SK-N-SH treated with all-trans-retinoic acid at 6 μM for 48 hours (cell line): ENCODE measurements at regions not wholly inside any gene's neighbourhood (a gene's known extent, or its start where the extent isn't known, plus 50 kb on each side); places are given as distances from the start of the nearest gene placed in this dataset.

Experiments
- ATAC-seq: fragments of 200-7000 bp; cut with Tn5 transposase; 3 replicates; pipeline ENCODE4 v1.9.1; 2020; ENCODE audit warnings: mild to moderate bottlenecking, moderate library complexity
- ARNTL ChIP-seq: fragments of 450-650 bp; formaldehyde crosslinking; IDR thresholded peaks from 2 replicates; pipeline ENCODE4 v1.5.0; 2020; ENCODE audit warnings: low read depth, mild to moderate bottlenecking, moderate library complexity, borderline replicate concordance
- BACH2 ChIP-seq: fragments of 250-450 bp; sonication (Bioruptor Pico); IDR thresholded peaks from 2 replicates; pipeline ENCODE4 v1.9.0; 2021; ENCODE audit warnings: mild to moderate bottlenecking, borderline replicate concordance
- CREB5 ChIP-seq: fragments of 250-450 bp; sonication (Bioruptor Pico); IDR thresholded peaks from 2 replicates; pipeline ENCODE4 v1.5.1; 2020; ENCODE audit warnings: low read depth, mild to moderate bottlenecking, moderate library complexity
- CSDC2 ChIP-seq: fragments of 250-450 bp; sonication (Bioruptor Pico); IDR thresholded peaks from 2 replicates; pipeline ENCODE4 v1.5.0; 2020; ENCODE audit warnings: mild to moderate bottlenecking, moderate library complexity
- CSRNP3 ChIP-seq: fragments of 250-450 bp; sonication (Bioruptor Pico); IDR thresholded peaks from 2 replicates; pipeline ENCODE4 v1.5.1; 2021; ENCODE audit warnings: mild to moderate bottlenecking, moderate library complexity
- ESRRG ChIP-seq: fragments of 250-450 bp; sonication (Bioruptor Pico); IDR thresholded peaks from 2 replicates; pipeline ENCODE4 v1.6.1; 2021; ENCODE audit warnings: mild to moderate bottlenecking
- GLIS3 ChIP-seq: fragments of 250-450 bp; sonication (Bioruptor Pico); IDR thresholded peaks from 2 replicates; pipeline ENCODE4 v1.5.0; 2020; ENCODE audit warnings: mild to moderate bottlenecking, moderate library complexity
- ISL1 ChIP-seq: fragments of 250-450 bp; sonication (Bioruptor Pico); IDR thresholded peaks from 2 replicates; pipeline ENCODE4 v2.1.2; 2022; ENCODE audit warnings: mild to moderate bottlenecking, moderate library complexity
- OSR1 ChIP-seq: fragments of 250-450 bp; sonication (Bioruptor Pico); IDR thresholded peaks from 2 replicates; pipeline ENCODE4 v1.8.0; 2022; ENCODE audit warnings: moderate library complexity, mild to moderate bottlenecking, inconsistent platforms
- PATZ1 ChIP-seq: fragments of 250-450 bp; sonication (Bioruptor Pico); IDR thresholded peaks from 2 replicates; pipeline ENCODE4 v1.8.0; 2020; ENCODE audit warnings: mild to moderate bottlenecking, moderate library complexity, borderline replicate concordance
- POU6F1 ChIP-seq: fragments of 250-450 bp; sonication (Bioruptor Pico); IDR thresholded peaks from 2 replicates; pipeline ENCODE4 v1.8.0; 2021; ENCODE audit warnings: low read depth, mild to moderate bottlenecking, moderate library complexity, borderline replicate concordance
- PPARA ChIP-seq: fragments of 250-450 bp; sonication (Bioruptor Pico); IDR thresholded peaks from 2 replicates; pipeline ENCODE4 v1.5.0; 2020; ENCODE audit warnings: mild to moderate bottlenecking, borderline replicate concordance
- RARB ChIP-seq: fragments of 250-450 bp; sonication (Bioruptor Pico); IDR thresholded peaks from 2 replicates; pipeline ENCODE4 v1.8.0; 2021; ENCODE audit warnings: mild to moderate bottlenecking, moderate library complexity
- SNAI2 ChIP-seq: fragments of 250-450 bp; sonication (Bioruptor Pico); IDR thresholded peaks from 2 replicates; pipeline ENCODE4 v1.5.0; 2020; ENCODE audit warnings: mild to moderate bottlenecking, moderate library complexity
- TCF4 ChIP-seq: fragments of 250-450 bp; sonication (Bioruptor Pico); IDR thresholded peaks from 2 replicates; pipeline ENCODE4 v1.8.0; 2021; ENCODE audit warnings: mild to moderate bottlenecking, moderate library complexity, borderline replicate concordance
- TSHZ2 ChIP-seq: fragments of 250-450 bp; sonication (Bioruptor Pico); IDR thresholded peaks from 2 replicates; pipeline ENCODE4 v1.5.0; 2020; ENCODE audit warnings: mild to moderate bottlenecking, moderate library complexity
- ZC3H10 ChIP-seq: fragments of 250-450 bp; sonication (Bioruptor Pico); IDR thresholded peaks from 2 replicates; pipeline ENCODE4 v1.5.1; 2021; ENCODE audit warnings: mild to moderate bottlenecking, moderate library complexity
- ZFP3 ChIP-seq: fragments of 250-450 bp; sonication (Bioruptor Pico); IDR thresholded peaks from 2 replicates; pipeline ENCODE4 v1.5.0; 2020; ENCODE audit warnings: mild to moderate bottlenecking, moderate library complexity
- ZFP30 ChIP-seq: fragments of 450-650 bp; formaldehyde crosslinking; IDR thresholded peaks from 2 replicates; pipeline ENCODE4 v1.5.0; 2022; ENCODE audit warnings: mild to moderate bottlenecking, moderate library complexity
- ZNF565 ChIP-seq: fragments of 450-650 bp; formaldehyde crosslinking; conservative IDR thresholded peaks from 2 replicates; pipeline ENCODE4 v1.5.0; 2020; ENCODE audit warnings: low read depth, mild to moderate bottlenecking, moderate library complexity
- ZNF70 ChIP-seq: fragments of 450-650 bp; formaldehyde crosslinking; IDR thresholded peaks from 2 replicates; pipeline ENCODE4 v1.5.0; 2020; ENCODE audit warnings: mild to moderate bottlenecking, moderate library complexity
- ZNF8 ChIP-seq: fragments of 450-650 bp; formaldehyde crosslinking; IDR thresholded peaks from 2 replicates; pipeline ENCODE4 v1.5.0; 2020; ENCODE audit warnings: mild to moderate bottlenecking, moderate library complexity

- TF ChIP-seq TSHZ2 (no peak), CREB5 (CRISPR knock-in tag) (no peak), ZNF70 (no peak), ISL1 (CRISPR knock-in tag) (no peak), PATZ1 (no peak), CSRNP3 (no peak), ZC3H10 (CRISPR knock-in tag) (no peak), CSDC2 (CRISPR knock-in tag) (no peak), ESRRG (CRISPR knock-in tag) (no peak), TCF4 (no peak), BACH2 (CRISPR knock-in tag) (no peak), ZFP30 (no peak), RARB (CRISPR knock-in tag) (no peak), ARNTL (CRISPR knock-in tag) (no peak), ZNF8 (CRISPR knock-in tag) (no peak), GLIS3 (CRISPR knock-in tag) (no peak), OSR1 (no peak), ZFP3 (CRISPR knock-in tag) (no peak)
- ATAC-seq, result no peak
Measured at GRCh38 chr3:194983121-194983520, 287.8 kb downstream of the XXYLT1 start.

- TF ChIP-seq POU6F1 (CRISPR knock-in tag), result no peak
- no peak for TF ChIP-seq CSRNP3
- TF ChIP-seq ZFP30, result no peak
- no peak for TF ChIP-seq CSDC2 (CRISPR knock-in tag)
- no peak for TF ChIP-seq ZNF70
- TF ChIP-seq PPARA, result no peak
- TF ChIP-seq SNAI2 (CRISPR knock-in tag), result no peak
- no peak for TF ChIP-seq ISL1 (CRISPR knock-in tag)
- no peak for TF ChIP-seq ESRRG (CRISPR knock-in tag)
- no peak for TF ChIP-seq TSHZ2
- no peak for TF ChIP-seq BACH2 (CRISPR knock-in tag)
- TF ChIP-seq CREB5 (CRISPR knock-in tag), result no peak
- no peak for TF ChIP-seq ZFP3 (CRISPR knock-in tag)
- no peak for TF ChIP-seq ZC3H10 (CRISPR knock-in tag)
- no peak for TF ChIP-seq RARB (CRISPR knock-in tag)
- TF ChIP-seq ZNF565 (CRISPR knock-in tag), result no peak
- TF ChIP-seq OSR1, result no peak
- no peak for TF ChIP-seq GLIS3 (CRISPR knock-in tag)
- TF ChIP-seq PATZ1, result no peak
- no peak for ATAC-seq
Measured at GRCh38 chr3:194983620-194984019, 287.3 kb downstream of the XXYLT1 start.
